Suprapubic skin (tissue), 4 donors: ENCODE measurements at regions not wholly inside any gene's neighbourhood (a gene's known extent, or its start where the extent isn't known, plus 50 kb on each side); places are given as distances from the start of the nearest gene placed in this dataset.

Experiments used
- DNase-seq, 2 donors: peaks; one replicate each; pipeline ENCODE4 v3.0.0-alpha.2; 2019; ENCODE audit warnings: low spot score in 2 of 2
- H3K27ac ChIP-seq: fragments of 200-600 bp; sonication (generic); one replicate; pipeline ENCODE4 v1.5.1; 2019
- H3K27me3 ChIP-seq: fragments of 200-600 bp; sonication (generic); one replicate; pipeline ENCODE4 v1.5.1; 2019
- H3K36me3 ChIP-seq: fragments of 200-600 bp; sonication (generic); one replicate; pipeline ENCODE4 v1.5.1; 2019
- H3K4me1 ChIP-seq: fragments of 200-600 bp; sonication (generic); one replicate; pipeline ENCODE4 v1.5.1; 2019
- H3K4me3 ChIP-seq: fragments of 200-600 bp; sonication (generic); one replicate; pipeline ENCODE4 v1.5.1; 2019; ENCODE audit warnings: mild to moderate bottlenecking
- H3K9me3 ChIP-seq: fragments of 200-600 bp; sonication (generic); one replicate; pipeline ENCODE4 v1.5.1; 2019
- EP300 ChIP-seq: sonication (generic); formaldehyde crosslinking; IDR thresholded peaks from one replicate; pipeline ENCODE4 v1.6.1; 2017; ENCODE audit warnings: antibody characterized with exemption
- POLR2A ChIP-seq, 2 donors: fragments of 450-650 bp; IDR thresholded peaks; one replicate each; pipeline ENCODE4 v1.6.1; 2017; ENCODE audit warnings: antibody characterized with exemption in 2 of 2, mild to moderate bottlenecking in 2 of 2, moderate library complexity in 2 of 2
- POLR2AphosphoS5 ChIP-seq, 3 donors: sonication (generic); formaldehyde crosslinking; IDR thresholded peaks; one replicate each; pipeline ENCODE4 v1.6.1; 2017; ENCODE audit warnings: antibody characterized with exemption in 3 of 3
- WGBS: methylation state at CpG from one replicate; pipeline ENCODE4 v1.1.5; 2018; 5-methylcytosine and 5-hydroxymethylcytosine counted together
- TF ChIP-seq, protein P1 (sequence below), 2 donors: fragments of 200-600 bp in 1 of 2; fragments of 450-650 bp in 1 of 2; sonication (generic) in 1 of 2; IDR thresholded peaks; one replicate each; pipeline ENCODE4 v1.5.1; 2016 to 2019; ENCODE audit warnings: antibody characterized with exemption in 2 of 2, mild to moderate bottlenecking in 1 of 2, moderate library complexity in 1 of 2

DNA sequence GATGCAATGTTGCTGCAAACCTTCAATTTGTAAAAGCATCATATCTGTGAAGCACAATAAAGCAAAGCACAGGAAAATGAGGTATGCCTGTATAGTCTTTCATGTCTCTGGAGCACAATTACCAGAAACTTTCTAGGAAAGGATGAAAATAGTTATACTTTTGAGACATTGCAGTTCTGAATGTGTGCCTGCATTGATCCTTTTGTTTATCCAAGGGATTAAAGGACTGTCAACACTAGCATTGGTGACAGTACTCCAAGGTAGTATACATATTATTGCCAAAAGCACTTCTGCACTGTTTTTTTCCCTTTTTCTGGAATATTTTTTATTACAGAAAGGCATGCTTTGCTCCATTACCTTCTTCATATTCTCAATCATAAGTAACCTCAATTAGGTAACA is 476.0 kb downstream of the GABRG1 start:
- no peak for DNase-seq
- H3K36me3 ChIP-seq, result no peaks in the 10 kb centered on the region
- no peak for TF ChIP-seq EP300
- TF ChIP-seq, protein P1, sequence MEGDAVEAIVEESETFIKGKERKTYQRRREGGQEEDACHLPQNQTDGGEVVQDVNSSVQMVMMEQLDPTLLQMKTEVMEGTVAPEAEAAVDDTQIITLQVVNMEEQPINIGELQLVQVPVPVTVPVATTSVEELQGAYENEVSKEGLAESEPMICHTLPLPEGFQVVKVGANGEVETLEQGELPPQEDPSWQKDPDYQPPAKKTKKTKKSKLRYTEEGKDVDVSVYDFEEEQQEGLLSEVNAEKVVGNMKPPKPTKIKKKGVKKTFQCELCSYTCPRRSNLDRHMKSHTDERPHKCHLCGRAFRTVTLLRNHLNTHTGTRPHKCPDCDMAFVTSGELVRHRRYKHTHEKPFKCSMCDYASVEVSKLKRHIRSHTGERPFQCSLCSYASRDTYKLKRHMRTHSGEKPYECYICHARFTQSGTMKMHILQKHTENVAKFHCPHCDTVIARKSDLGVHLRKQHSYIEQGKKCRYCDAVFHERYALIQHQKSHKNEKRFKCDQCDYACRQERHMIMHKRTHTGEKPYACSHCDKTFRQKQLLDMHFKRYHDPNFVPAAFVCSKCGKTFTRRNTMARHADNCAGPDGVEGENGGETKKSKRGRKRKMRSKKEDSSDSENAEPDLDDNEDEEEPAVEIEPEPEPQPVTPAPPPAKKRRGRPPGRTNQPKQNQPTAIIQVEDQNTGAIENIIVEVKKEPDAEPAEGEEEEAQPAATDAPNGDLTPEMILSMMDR (IDR thresholded peaks at IDR 0.05), result no peak
- no peak for TF ChIP-seq POLR2AphosphoS5 (IDR thresholded peaks at IDR 0.05)
- TF ChIP-seq POLR2A (IDR thresholded peaks at IDR 0.05), result no peak

DNA sequence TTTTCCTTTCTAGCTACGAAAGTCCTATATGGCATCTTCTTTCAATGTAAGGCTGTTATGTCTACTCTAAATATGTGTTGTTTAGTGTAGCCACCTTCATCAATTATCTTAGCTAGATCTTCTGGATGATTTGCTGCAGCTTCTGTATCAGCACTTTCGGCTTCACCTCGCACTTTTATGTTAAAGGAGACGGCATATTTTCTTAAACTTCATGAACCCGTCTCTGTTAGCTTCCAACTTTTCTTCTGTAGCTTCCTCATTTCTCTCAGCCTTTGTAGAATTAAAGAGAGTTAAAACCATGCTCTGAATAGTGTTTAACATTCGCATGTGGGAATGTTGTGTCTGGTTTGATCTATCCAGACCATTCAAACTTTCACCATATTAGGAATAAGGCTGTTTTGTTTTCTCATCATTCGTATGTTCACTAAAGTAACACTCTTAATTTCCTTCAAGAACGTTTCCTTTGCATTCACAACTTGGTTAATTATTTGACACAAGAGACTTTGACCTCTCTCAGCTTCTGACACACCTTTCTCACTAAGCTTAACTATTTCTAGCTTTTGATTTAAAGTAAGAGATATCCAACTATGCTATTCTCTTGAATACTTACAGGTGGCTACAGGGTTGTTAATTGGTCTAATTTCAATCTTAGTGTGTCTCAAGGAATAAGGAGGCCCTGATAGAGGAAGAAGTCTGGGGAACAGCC is 476.8 kb downstream of the GABRG1 start:
- no peak for DNase-seq
- Histone ChIP-seq H3K4me1 (no peaks in the 10 kb centered on the region), H3K4me3 (no peak overlapping the region), H3K9me3 (no peaks in the 10 kb centered on the region), H3K27ac (no peak overlapping the region), H3K36me3 (no peaks in the 10 kb centered on the region), H3K27me3 (no peaks in the 10 kb centered on the region)
- WGBS, result 89% methylated on average over 8 of the region's 8 CpGs
- no peak for TF ChIP-seq EP300

More for the DNA sequence above, 476.0 kb downstream of the GABRG1 start:
- Histone ChIP-seq H3K9me3 (no peaks in the 10 kb centered on the region), H3K4me3 (no peak overlapping the region), H3K4me1 (no peaks in the 10 kb centered on the region), H3K27me3 (no peaks in the 10 kb centered on the region), H3K27ac (no peak overlapping the region)

DNA sequence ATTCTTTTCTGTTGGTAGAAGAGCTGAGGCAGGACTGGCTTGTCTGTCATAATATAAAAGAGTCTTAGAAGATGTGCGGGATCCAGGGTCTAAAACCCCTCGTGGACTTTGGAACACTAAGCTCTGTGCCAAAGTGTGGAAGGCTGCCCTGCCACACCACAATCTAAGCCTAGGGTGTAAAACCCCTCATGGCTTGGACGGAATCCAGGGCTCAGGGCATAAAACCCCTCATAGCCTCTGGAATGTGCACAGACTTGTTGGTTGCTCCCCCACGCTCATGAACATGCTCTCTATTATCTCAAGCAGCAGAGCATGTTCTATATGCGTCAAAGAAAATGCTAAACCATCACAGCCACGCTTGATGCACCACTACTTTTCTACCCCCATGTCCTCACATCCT is 483.6 kb downstream of the GABRG1 start:
- Histone ChIP-seq H3K4me3 (no peak overlapping the region), H3K4me1 (no peaks in the 10 kb centered on the region), H3K27me3 (no peaks in the 10 kb centered on the region), H3K9me3 (no peaks in the 10 kb centered on the region), H3K27ac (no peak overlapping the region), H3K36me3 (no peaks in the 10 kb centered on the region)
- TF ChIP-seq, protein P1 (IDR thresholded peaks at IDR 0.05), result no peak
- TF ChIP-seq EP300 (no peak), POLR2A (IDR thresholded peaks at IDR 0.05) (no peak), POLR2AphosphoS5 (IDR thresholded peaks at IDR 0.05) (no peak)
- no peak for DNase-seq
- WGBS, result 63% methylated on average over 6 of the region's 6 CpGs

DNA sequence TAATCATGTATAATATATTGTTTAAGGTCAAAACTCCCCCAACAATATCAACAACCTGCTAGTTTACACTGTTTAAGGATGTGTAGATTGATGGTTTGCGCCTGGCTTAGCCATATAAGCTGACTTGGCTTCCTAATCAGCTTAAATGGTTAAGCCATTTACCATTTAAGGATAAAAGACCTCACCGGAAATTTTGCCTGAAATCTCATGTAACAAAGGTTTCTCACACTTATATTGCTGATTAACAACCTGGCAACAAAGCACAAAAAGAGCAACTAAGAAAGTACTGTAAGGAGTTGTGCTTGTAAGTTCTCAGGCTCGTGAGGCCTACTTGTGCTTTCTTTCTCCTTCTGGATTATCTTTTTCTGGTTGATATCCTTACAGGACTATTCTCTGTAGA is 485.2 kb downstream of the GABRG1 start:
- WGBS, result 82% methylated on average over 3 of the region's 3 CpGs
- no peak for DNase-seq
- Histone ChIP-seq H3K27me3 (no peaks in the 10 kb centered on the region), H3K36me3 (no peaks in the 10 kb centered on the region), H3K9me3 (no peaks in the 10 kb centered on the region), H3K27ac (no peak overlapping the region), H3K4me3 (no peak overlapping the region), H3K4me1 (no peaks in the 10 kb centered on the region)
- TF ChIP-seq POLR2A (IDR thresholded peaks at IDR 0.05), result no peak
- no peak for TF ChIP-seq POLR2AphosphoS5 (IDR thresholded peaks at IDR 0.05)
- TF ChIP-seq, protein P1 (IDR thresholded peaks at IDR 0.05), result no peak
- TF ChIP-seq EP300, result no peak

DNA sequence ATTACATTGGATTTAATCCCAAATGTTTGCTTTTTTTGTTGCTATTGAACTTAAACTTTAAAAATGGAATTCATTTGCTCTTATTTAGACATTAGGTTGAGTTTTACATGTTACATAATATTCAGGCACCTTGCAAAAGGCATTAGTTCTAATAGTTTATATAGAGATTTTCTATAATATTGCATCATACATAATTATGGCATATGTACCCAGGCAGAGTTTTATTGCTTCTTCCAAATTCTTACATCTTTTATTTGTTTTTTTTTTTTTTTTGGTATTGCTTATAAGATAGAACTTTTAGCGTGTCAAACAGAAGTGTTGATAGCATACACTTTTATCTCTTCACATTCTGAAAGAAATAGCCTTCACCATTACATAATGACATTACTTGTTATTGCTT is 487.7 kb downstream of the GABRG1 start:
- 76% methylated on average over 1 of the region's 1 CpG for WGBS
- Histone ChIP-seq H3K27me3 (no peaks in the 10 kb centered on the region), H3K4me3 (no peak overlapping the region), H3K36me3 (no peaks in the 10 kb centered on the region), H3K9me3 (no peaks in the 10 kb centered on the region), H3K27ac (no peak overlapping the region), H3K4me1 (no peaks in the 10 kb centered on the region)
- TF ChIP-seq EP300, result no peak
- no peak for TF ChIP-seq POLR2AphosphoS5 (IDR thresholded peaks at IDR 0.05)
- TF ChIP-seq, protein P1 (IDR thresholded peaks at IDR 0.05), result no peak
- TF ChIP-seq POLR2A (IDR thresholded peaks at IDR 0.05), result no peak
- DNase-seq, result no peak

DNA sequence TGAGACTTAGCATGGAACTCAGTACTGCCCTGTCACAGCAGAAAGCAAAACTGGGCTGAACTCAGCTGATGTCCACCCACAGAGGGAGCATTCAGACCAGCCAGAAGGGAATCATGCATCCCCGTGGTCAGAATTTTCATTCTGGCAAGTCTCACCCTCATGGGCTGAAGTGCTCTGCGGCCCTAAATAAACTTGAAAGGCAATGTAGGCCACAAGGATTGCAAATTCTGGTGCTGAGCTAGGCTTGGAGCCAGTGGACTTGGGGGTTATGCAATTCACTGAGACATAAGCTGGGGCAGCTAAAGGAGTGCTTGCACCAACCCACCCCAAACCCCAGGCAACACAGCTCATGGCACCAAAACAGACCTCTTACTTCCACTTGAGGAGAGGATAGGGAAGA is 494.1 kb downstream of the GABRG1 start:
- DNase-seq, result no peak
- H3K27me3 ChIP-seq, result no peaks in the 10 kb centered on the region
- no peaks in the 10 kb centered on the region for H3K9me3 ChIP-seq
- H3K27ac ChIP-seq, result no peak overlapping the region
- TF ChIP-seq, protein P1 (IDR thresholded peaks at IDR 0.05), result no peak
- TF ChIP-seq POLR2AphosphoS5 (IDR thresholded peaks at IDR 0.05) (no peak), POLR2A (IDR thresholded peaks at IDR 0.05) (no peak)
- H3K36me3 ChIP-seq, result no peaks in the 10 kb centered on the region
- 80% methylated on average over 2 of the region's 2 CpGs for WGBS
- no peak overlapping the region for H3K4me3 ChIP-seq
- H3K4me1 ChIP-seq, result no peaks in the 10 kb centered on the region
